HG03064 (cell line): ENCODE measurements at regions not wholly inside any gene's neighbourhood (a gene's known extent, or its start where the extent isn't known, plus 50 kb on each side); places are given as distances from the start of the nearest gene placed in this dataset.

Experiments used
- ATAC-seq: cut with Tn5 transposase; IDR thresholded peaks from one replicate; pipeline ENCODE4 v1.9.1; 2021; ENCODE audit warnings: low read depth; ENCODE audit not compliant: unreplicated experiment

- no peak for ATAC-seq
These were observed 204.9 kb upstream of the NPSR1 start for GRCh38 chr7:34453150-34453549.

- no peak for ATAC-seq
These were observed 203.6 kb upstream of the NPSR1 start for GRCh38 chr7:34454381-34454780.

GRCh38 chr7:34457329-34457728 lies 200.7 kb upstream of the NPSR1 start:
- no peak for ATAC-seq

GRCh38 chr7:34463830-34464229 lies 194.2 kb upstream of the NPSR1 start:
- no peak for ATAC-seq

GRCh38 chr7:34471844-34472243 lies 186.2 kb upstream of the NPSR1 start:
- no peak for ATAC-seq

- ATAC-seq = no peak
These were observed 171.6 kb upstream of the NPSR1 start for GRCh38 chr7:34486371-34486770.

GRCh38 chr7:34487391-34488115 lies 170.5 kb upstream of the NPSR1 start:
- no peak for ATAC-seq

GRCh38 chr7:34488766-34489165 lies 169.3 kb upstream of the NPSR1 start:
- no peak for ATAC-seq

- ATAC-seq = no peak
These were observed 166.1 kb upstream of the NPSR1 start for GRCh38 chr7:34491899-34492298.

GRCh38 chr7:34493752-34494151 lies 164.3 kb upstream of the NPSR1 start:
- no peak for ATAC-seq

- ATAC-seq = no peak
These were observed 160.8 kb upstream of the NPSR1 start for GRCh38 chr7:34497153-34497777.

GRCh38 chr7:34501156-34501555 lies 156.9 kb upstream of the NPSR1 start:
- ATAC-seq = no peak

GRCh38 chr7:34507191-34507590 lies 150.8 kb upstream of the NPSR1 start:
- ATAC-seq = no peak

- ATAC-seq = no peak
These were observed 134.6 kb upstream of the NPSR1 start for GRCh38 chr7:34523226-34523918.

- no peak for ATAC-seq
These were observed 127.8 kb upstream of the NPSR1 start for GRCh38 chr7:34530259-34530658.

- ATAC-seq = no peak
These were observed 119.0 kb upstream of the NPSR1 start for GRCh38 chr7:34539003-34539402.

- no peak for ATAC-seq
These were observed 113.4 kb upstream of the NPSR1 start for GRCh38 chr7:34544621-34545020.

GRCh38 chr7:34550996-34551395 lies 107.0 kb upstream of the NPSR1 start:
- no peak for ATAC-seq

- ATAC-seq = no peak
These were observed 105.5 kb upstream of the NPSR1 start for GRCh38 chr7:34552502-34552901.

- ATAC-seq = no peak
These were observed 100.0 kb upstream of the NPSR1 start for GRCh38 chr7:34558022-34558421.

GRCh38 chr7:34564091-34564490 lies 93.9 kb upstream of the NPSR1 start:
- ATAC-seq = no peak

GRCh38 chr7:34567906-34568305 lies 90.1 kb upstream of the NPSR1 start:
- ATAC-seq = no peak
